CD4-positive, alpha-beta T cell (primary cell): ENCODE measurements at regions not wholly inside any gene's neighbourhood (a gene's known extent, or its start where the extent isn't known, plus 50 kb on each side); places are given as distances from the start of the nearest gene placed in this dataset.

Experiments
- ATAC-seq: fragments of 200-7000 bp; cut with Tn5 transposase; one replicate; pipeline ENCODE4 v1.10.0; 2022; ENCODE audit warnings: mild to moderate bottlenecking; ENCODE audit not compliant: poor library complexity
- CTCF ChIA-PET: fragments of 350-600 bp; sonication (Branson Sonifier 250); formaldehyde crosslinking; loops from one replicate; lab custom pipeline; 2021; ENCODE audit warnings: antibody characterized with exemption, inconsistent platforms; lab: Charles Lee
- POLR2A ChIA-PET: fragments of 350-600 bp; sonication (Branson Sonifier 250); formaldehyde crosslinking; loops from one replicate; lab custom pipeline; 2021; ENCODE audit warnings: antibody characterized with exemption, inconsistent platforms; lab: Charles Lee
- DNase-seq, 14 experiments: peaks; one replicate each; pipeline ENCODE4 v3.0.0-alpha.2; 2013 to 2020; ENCODE audit warnings: mixed read lengths in 2 of 14
- H3K27ac ChIP-seq, 2 donors: one replicate each; pipeline versions ENCODE4 v1.5.1 to v1.7.0; 2013; ENCODE audit warnings: low read length in 2 of 2, low read depth in 1 of 2, mild to moderate bottlenecking in 1 of 2
- H3K27me3 ChIP-seq, 2 experiments: 1 replicate in 1 of 2; 2 replicates in 1 of 2; pipeline versions ENCODE4 v1.6.1 to v1.7.0; 2013; ENCODE audit warnings: low read length in 2 of 2, control low read depth in 1 of 2, mild to moderate bottlenecking in 1 of 2, moderate library complexity in 1 of 2; ENCODE audit not compliant: insufficient read depth in 2 of 2, control insufficient read depth in 1 of 2
- H3K36me3 ChIP-seq: one replicate; pipeline ENCODE4 v1.6.1; 2013; ENCODE audit warnings: low read length, control low read depth; ENCODE audit not compliant: insufficient read depth
- H3K4me1 ChIP-seq: one replicate; pipeline ENCODE4 v1.6.1; 2013; ENCODE audit warnings: low read length, control low read depth; ENCODE audit not compliant: insufficient read depth
- H3K4me3 ChIP-seq: one replicate; pipeline ENCODE4 v1.5.1; 2013; ENCODE audit warnings: mild to moderate bottlenecking, low read length, moderate library complexity
- H3K9me3 ChIP-seq, 2 experiments: 1 replicate in 1 of 2; 2 replicates in 1 of 2; pipeline versions ENCODE4 v1.6.1 to v1.7.0; 2013; ENCODE audit warnings: low read length in 2 of 2, mild to moderate bottlenecking in 2 of 2, control low read depth in 1 of 2, moderate library complexity in 1 of 2; ENCODE audit not compliant: control insufficient read depth in 1 of 2, insufficient read depth in 1 of 2
- H3K27ac Mint-ChIP-seq: one replicate; pipeline ENCODE4 v1.8.0; 2020; ENCODE audit warnings: mixed read lengths
- H3K27me3 Mint-ChIP-seq: one replicate; pipeline ENCODE4 v1.8.0; 2021; ENCODE audit warnings: mixed read lengths
- H3K36me3 Mint-ChIP-seq: one replicate; pipeline ENCODE4 v1.8.0; 2021; ENCODE audit warnings: low read depth, mixed read lengths
- H3K4me1 Mint-ChIP-seq: one replicate; pipeline ENCODE4 v1.8.0; 2021; ENCODE audit warnings: low read depth, mixed read lengths
- H3K4me3 Mint-ChIP-seq: one replicate; pipeline ENCODE4 v1.8.0; 2020; ENCODE audit warnings: mild to moderate bottlenecking, mixed read lengths
- H3K9me3 Mint-ChIP-seq: one replicate; pipeline ENCODE4 v1.8.0; 2020; ENCODE audit warnings: mixed read lengths
- intact Hi-C, 2 experiments: fragments of 100-400 bp; cut with DNase I in 1 of 2; cut with micrococcal nuclease in 1 of 2; formaldehyde crosslinking; loops; one replicate each; pipeline versions ENCODE4 v1.15.1 to v1.9.0; 2023 to 2025; cut with DNase I, micrococcal nuclease
- TF ChIP-seq, protein P1 (sequence below): fragments of 200-600 bp; IDR thresholded peaks from one replicate; pipeline ENCODE4 v1.8.0; 2022; ENCODE audit warnings: antibody characterized with exemption, mild to moderate bottlenecking

DNA sequence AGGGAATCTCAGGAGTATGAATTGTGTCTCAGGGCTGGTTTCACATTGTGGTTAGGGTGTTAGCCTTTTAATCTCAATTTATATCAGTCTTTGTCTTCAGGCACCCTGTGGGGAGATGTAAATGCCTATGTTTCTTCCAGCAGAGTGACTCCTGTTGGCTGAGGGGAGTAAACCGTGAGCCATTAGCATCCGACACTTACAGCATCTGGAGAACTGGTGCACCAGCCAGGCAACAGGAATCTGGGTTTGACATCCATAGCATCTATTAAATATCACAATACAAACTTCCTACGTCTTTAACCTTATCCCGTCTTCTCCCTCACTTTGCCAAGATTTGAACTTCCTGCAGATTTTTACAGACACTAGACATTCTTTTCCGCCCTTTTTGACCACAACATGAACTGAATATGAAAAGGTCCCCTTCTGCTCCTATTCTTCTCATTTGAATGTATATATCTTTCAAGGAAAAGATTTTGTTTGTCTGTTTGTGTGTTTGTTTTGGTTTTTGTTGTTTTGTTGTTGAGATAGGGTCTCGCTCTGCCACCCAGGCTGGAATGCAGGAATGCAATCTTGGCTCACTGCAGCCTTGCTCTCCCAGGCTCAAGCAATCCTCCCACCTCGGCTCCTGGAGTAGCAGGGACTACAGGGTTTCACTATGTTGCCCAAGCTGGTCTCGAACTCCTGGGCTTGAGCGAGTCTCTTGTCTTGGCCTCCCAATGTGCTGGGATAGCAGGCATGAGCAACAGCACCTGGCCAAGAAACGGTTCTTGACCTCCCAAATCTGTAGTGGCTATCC, 626.2 kb downstream of the TLR4 start:
- no peaks in the 10 kb centered on the region for H3K27me3 Mint-ChIP-seq
- ChIA-PET POLR2A (no interaction called here), CTCF (no interaction called here)
- no peaks in the 10 kb centered on the region for H3K4me1 Mint-ChIP-seq
- H3K36me3 Mint-ChIP-seq, result no peaks in the 10 kb centered on the region
- ATAC-seq (no peak), DNase-seq (no peak)
- H3K27ac ChIP-seq, result no peak overlapping the region
- no peak overlapping the region for H3K27ac Mint-ChIP-seq
- peaks cover 0 to 4% of the 10 kb centered on the region in 2 experiments for H3K9me3 ChIP-seq
- peaks cover 5% of the 10 kb centered on the region for H3K9me3 Mint-ChIP-seq
- no peaks in the 10 kb centered on the region for H3K36me3 ChIP-seq
- H3K4me3 ChIP-seq, result no peak overlapping the region
- TF ChIP-seq, protein P1, sequence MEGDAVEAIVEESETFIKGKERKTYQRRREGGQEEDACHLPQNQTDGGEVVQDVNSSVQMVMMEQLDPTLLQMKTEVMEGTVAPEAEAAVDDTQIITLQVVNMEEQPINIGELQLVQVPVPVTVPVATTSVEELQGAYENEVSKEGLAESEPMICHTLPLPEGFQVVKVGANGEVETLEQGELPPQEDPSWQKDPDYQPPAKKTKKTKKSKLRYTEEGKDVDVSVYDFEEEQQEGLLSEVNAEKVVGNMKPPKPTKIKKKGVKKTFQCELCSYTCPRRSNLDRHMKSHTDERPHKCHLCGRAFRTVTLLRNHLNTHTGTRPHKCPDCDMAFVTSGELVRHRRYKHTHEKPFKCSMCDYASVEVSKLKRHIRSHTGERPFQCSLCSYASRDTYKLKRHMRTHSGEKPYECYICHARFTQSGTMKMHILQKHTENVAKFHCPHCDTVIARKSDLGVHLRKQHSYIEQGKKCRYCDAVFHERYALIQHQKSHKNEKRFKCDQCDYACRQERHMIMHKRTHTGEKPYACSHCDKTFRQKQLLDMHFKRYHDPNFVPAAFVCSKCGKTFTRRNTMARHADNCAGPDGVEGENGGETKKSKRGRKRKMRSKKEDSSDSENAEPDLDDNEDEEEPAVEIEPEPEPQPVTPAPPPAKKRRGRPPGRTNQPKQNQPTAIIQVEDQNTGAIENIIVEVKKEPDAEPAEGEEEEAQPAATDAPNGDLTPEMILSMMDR, result no peak
- no peak overlapping the region for H3K4me3 Mint-ChIP-seq
- intact Hi-C loops, result no loop called here
- H3K4me1 ChIP-seq, result no peaks in the 10 kb centered on the region
- no peaks in the 10 kb centered on the region for H3K27me3 ChIP-seq

DNA sequence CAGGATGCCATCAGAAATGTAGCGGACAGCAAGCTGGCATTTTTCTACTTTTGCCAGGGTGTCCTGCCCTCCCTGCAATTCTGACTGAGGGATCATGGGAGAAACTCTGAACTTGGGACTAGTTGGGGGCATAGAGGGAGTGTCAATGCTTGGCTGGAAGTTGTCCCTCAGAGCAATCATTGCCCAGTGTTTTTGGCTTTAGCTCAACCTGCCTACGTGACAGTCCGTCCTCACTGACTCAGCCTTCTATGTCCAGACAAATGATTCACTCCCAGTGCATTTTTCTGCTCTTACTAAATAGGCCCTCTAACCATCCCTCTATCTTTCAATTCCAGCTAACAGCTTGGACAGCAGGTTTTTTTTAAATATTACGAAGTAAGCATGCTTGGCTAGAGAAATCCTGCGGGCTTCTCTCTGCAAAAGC, 627.4 kb downstream of the TLR4 start:
- no peak for DNase-seq
- intact Hi-C loops, result no loop called here
- TF ChIP-seq, protein P1, result no peak
- Histone ChIP-seq H3K27me3 (no peaks in the 10 kb centered on the region), H3K4me1 (no peaks in the 10 kb centered on the region), H3K4me3 (no peak overlapping the region), H3K27ac (no peak overlapping the region), H3K36me3 (no peaks in the 10 kb centered on the region), H3K9me3 (peaks cover 0 to 4% of the 10 kb centered on the region in 2 experiments)
- H3K36me3 Mint-ChIP-seq, result no peaks in the 10 kb centered on the region
- peaks cover 2% of the 10 kb centered on the region for H3K9me3 Mint-ChIP-seq
- no peak for ATAC-seq
- ChIA-PET POLR2A (no interaction called here), CTCF (no interaction called here)
- H3K27ac Mint-ChIP-seq, result no peak overlapping the region
- no peak overlapping the region for H3K4me3 Mint-ChIP-seq
- H3K4me1 Mint-ChIP-seq, result no peaks in the 10 kb centered on the region
- H3K27me3 Mint-ChIP-seq, result no peaks in the 10 kb centered on the region

DNA sequence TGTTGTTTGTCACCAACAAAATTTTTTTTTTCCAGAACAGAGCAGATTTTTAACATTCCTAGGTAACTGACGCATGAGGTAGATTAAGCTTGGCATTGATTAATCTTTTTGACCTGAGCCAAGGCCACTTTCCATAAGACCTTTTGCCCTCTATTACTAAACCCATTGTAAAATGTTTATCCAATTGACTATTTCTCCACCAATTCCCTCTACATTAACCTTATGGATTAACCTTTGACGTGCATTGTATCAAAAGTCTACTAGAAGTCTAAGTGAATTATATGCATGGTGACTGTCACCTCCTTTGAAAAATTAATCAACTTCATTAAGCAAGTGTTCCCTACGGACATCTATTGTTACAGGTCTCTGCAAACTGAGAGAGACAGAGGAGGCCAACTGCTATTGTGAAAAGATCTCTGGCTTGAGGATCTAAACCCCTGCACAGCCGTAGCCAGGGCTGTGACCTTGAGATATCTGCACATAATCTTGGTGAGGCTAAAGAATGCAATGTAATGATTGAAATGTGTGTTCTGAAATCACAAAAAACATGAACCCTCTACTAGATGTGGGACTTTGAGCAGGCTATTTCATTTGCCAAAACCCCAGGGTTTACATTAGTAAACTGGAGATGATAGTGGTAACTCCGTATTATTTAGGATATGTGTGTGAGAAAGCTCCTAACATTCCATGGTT, 632.2 kb downstream of the TLR4 start:
- intact Hi-C loops, result no loop called here
- POLR2A ChIA-PET, result no interaction called here
- Histone ChIP-seq H3K36me3 (no peaks in the 10 kb centered on the region), H3K27me3 (no peaks in the 10 kb centered on the region), H3K27ac (no peak overlapping the region), H3K4me3 (no peak overlapping the region), H3K4me1 (no peaks in the 10 kb centered on the region), H3K9me3 (no peaks in the 10 kb centered on the region)
- no peak overlapping the region for H3K27ac Mint-ChIP-seq
- ATAC-seq (no peak), DNase-seq (no peak)
- no peaks in the 10 kb centered on the region for H3K36me3 Mint-ChIP-seq
- H3K4me1 Mint-ChIP-seq, result no peaks in the 10 kb centered on the region
- no peaks in the 10 kb centered on the region for H3K27me3 Mint-ChIP-seq
- TF ChIP-seq, protein P1, result no peak
- no peak overlapping the region for H3K4me3 Mint-ChIP-seq
- peaks cover 2% of the 10 kb centered on the region for H3K9me3 Mint-ChIP-seq
- CTCF ChIA-PET, result no interaction called here
